ENCODE measurements at regions not wholly inside any gene's neighbourhood (a gene's known extent, or its start where the extent isn't known, plus 50 kb on each side); places are given as distances from the start of the nearest gene placed in this dataset.

- H3K9me3 ChIP-seq (replicated peaks; ENCODE audit: control insufficient read depth, low read depth, low read length): no peaks in the 10 kb centered on the region
- peaks cover 7% of the 10 kb centered on the region for H3K4me1 ChIP-seq (ENCODE audit: control insufficient read depth, insufficient read depth, low read length)
- WGBS (ENCODE audit: insufficient coverage): no CpG with 5 or more reads among the region's 4 CpGs
- no peaks in the 10 kb centered on the region for H3K36me3 ChIP-seq (ENCODE audit: control insufficient read depth, insufficient read depth, low read length)
- H3K27me3 ChIP-seq (ENCODE audit: control insufficient read depth, insufficient read depth, low read length): no peaks in the 10 kb centered on the region
- DNase-seq: peak; percentile 56
- no peak overlapping the region for H3K27ac ChIP-seq (ENCODE audit: low read length)
- H3K4me3 ChIP-seq (ENCODE audit: low read length): no peak overlapping the region
Measured at GRCh38 chr4:140249351-140249750, 95.4 kb upstream of the MAML3 start.

DNA sequence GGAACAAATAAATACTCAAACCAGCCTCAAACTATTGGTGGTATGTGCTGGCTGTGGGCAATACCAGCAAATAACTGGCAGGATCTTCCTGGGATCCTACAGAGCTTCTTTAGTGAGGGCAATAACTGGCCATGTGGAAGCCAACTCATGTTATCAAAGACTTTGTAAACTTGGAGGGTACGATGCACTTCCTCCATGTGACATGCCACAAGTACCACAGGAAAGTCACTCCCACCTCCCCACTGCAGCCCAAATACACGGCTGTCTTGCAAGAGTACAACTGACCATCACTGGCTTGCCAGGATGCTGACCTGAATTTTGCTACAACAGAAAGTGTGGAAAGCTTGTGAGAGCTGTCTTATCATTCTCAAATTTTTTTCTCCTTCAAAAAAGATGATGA, 93.3 kb upstream of the MAML3 start:
- Histone ChIP-seq H3K36me3 (ENCODE audit: control insufficient read depth, insufficient read depth, low read length) (no peaks in the 10 kb centered on the region), H3K9me3 (replicated peaks; ENCODE audit: control insufficient read depth, low read depth, low read length) (no peaks in the 10 kb centered on the region), H3K27me3 (ENCODE audit: control insufficient read depth, insufficient read depth, low read length) (no peaks in the 10 kb centered on the region), H3K27ac (ENCODE audit: low read length) (no peak overlapping the region), H3K4me3 (ENCODE audit: low read length) (no peak overlapping the region), H3K4me1 (ENCODE audit: control insufficient read depth, insufficient read depth, low read length) (peaks cover 15% of the 10 kb centered on the region)
- no peak for DNase-seq
- WGBS (ENCODE audit: insufficient coverage): 100% methylated on average over 1 of the region's 2 CpGs

DNA sequence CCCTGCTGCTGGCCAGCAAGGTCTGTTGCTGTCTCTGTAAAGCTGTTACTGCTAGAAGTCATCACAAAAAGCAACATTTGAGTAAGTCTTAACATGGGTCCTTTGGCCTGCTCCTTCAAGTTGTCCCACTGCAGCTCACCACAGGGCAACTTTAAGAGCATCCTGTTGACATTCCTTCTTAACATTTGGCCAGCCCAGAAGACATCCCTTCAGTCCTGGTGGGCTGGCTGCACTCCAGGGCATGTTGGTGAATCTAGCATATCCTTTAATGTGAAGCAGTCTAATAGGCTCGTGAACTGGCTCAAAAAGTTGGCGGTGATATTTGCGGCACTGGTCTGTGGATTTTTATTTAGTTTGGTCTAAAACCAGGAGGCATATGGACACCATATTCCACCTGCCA, 92.2 kb upstream of the MAML3 start:
- Histone ChIP-seq H3K27me3 (ENCODE audit: control insufficient read depth, insufficient read depth, low read length) (no peaks in the 10 kb centered on the region), H3K27ac (ENCODE audit: low read length) (no peak overlapping the region), H3K4me1 (ENCODE audit: control insufficient read depth, insufficient read depth, low read length) (peaks cover 10% of the 10 kb centered on the region), H3K4me3 (ENCODE audit: low read length) (no peak overlapping the region), H3K9me3 (replicated peaks; ENCODE audit: control insufficient read depth, low read depth, low read length) (no peaks in the 10 kb centered on the region), H3K36me3 (ENCODE audit: control insufficient read depth, insufficient read depth, low read length) (no peaks in the 10 kb centered on the region)
- DNase-seq: no peak
- no CpG with 5 or more reads among the region's 3 CpGs for WGBS (ENCODE audit: insufficient coverage)

DNA sequence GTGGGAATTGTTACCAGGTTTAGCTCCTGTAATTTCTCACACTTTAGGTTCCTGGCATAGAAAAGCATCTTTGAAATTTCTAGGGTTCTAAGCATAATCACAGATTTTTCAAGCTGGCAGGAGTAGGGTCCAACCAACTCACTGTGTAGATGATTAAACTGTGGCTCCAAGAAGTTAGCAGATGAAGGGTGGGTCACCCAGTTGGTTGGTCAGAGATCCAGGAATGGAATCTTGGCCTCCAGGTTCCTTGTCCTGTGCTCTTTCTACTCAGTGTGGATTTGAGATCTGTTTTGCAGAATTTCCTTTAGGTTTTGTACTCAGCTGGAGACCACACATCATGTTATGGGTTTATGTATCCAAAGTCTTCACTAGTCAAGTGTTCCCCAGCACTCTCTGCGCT, 90.3 kb upstream of the MAML3 start:
- Histone ChIP-seq H3K4me3 (ENCODE audit: low read length) (no peak overlapping the region), H3K27me3 (ENCODE audit: control insufficient read depth, insufficient read depth, low read length) (no peaks in the 10 kb centered on the region), H3K4me1 (ENCODE audit: control insufficient read depth, insufficient read depth, low read length) (peaks cover 16% of the 10 kb centered on the region), H3K27ac (ENCODE audit: low read length) (no peak overlapping the region), H3K36me3 (ENCODE audit: control insufficient read depth, insufficient read depth, low read length) (no peaks in the 10 kb centered on the region), H3K9me3 (replicated peaks; ENCODE audit: control insufficient read depth, low read depth, low read length) (no peaks in the 10 kb centered on the region)
- WGBS (ENCODE audit: insufficient coverage): 100% methylated on average over 1 of the region's 1 CpG
- DNase-seq: no peak

DNA sequence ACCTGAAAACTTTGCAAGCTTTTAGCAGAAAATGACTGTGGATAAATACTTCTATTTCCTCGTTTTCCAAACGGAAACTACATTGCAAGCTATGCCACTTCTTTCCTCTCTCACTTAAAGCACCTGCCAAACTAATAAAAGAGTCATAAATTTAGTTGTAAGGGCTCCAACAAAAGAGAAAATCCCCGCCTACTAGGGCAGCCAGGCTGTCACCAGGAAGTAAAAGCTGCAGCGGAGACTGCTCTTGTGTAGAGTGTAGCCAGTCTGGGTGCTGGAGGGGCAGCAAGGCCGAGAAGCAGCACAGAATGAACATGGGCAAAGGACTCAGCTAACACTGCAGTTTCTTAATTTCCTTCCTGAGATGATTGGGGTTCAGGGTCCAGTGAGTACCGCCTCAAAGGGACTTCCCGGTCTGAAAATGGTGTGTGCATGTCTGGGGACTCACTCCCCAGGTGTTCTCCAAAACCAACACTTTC, 89.3 kb upstream of the MAML3 start:
- no peaks in the 10 kb centered on the region for H3K36me3 ChIP-seq (ENCODE audit: control insufficient read depth, insufficient read depth, low read length)
- no peak overlapping the region for H3K4me3 ChIP-seq (ENCODE audit: low read length)
- no peaks in the 10 kb centered on the region for H3K9me3 ChIP-seq (replicated peaks; ENCODE audit: control insufficient read depth, low read depth, low read length)
- H3K27ac ChIP-seq (ENCODE audit: low read length): peak overlapping the region; percentile 43
- H3K4me1 ChIP-seq (ENCODE audit: control insufficient read depth, insufficient read depth, low read length): peaks cover 26% of the 10 kb centered on the region
- peak; percentile 66 for DNase-seq
- no peaks in the 10 kb centered on the region for H3K27me3 ChIP-seq (ENCODE audit: control insufficient read depth, insufficient read depth, low read length)
- 55% methylated on average over 4 of the region's 7 CpGs for WGBS (ENCODE audit: insufficient coverage)

DNA sequence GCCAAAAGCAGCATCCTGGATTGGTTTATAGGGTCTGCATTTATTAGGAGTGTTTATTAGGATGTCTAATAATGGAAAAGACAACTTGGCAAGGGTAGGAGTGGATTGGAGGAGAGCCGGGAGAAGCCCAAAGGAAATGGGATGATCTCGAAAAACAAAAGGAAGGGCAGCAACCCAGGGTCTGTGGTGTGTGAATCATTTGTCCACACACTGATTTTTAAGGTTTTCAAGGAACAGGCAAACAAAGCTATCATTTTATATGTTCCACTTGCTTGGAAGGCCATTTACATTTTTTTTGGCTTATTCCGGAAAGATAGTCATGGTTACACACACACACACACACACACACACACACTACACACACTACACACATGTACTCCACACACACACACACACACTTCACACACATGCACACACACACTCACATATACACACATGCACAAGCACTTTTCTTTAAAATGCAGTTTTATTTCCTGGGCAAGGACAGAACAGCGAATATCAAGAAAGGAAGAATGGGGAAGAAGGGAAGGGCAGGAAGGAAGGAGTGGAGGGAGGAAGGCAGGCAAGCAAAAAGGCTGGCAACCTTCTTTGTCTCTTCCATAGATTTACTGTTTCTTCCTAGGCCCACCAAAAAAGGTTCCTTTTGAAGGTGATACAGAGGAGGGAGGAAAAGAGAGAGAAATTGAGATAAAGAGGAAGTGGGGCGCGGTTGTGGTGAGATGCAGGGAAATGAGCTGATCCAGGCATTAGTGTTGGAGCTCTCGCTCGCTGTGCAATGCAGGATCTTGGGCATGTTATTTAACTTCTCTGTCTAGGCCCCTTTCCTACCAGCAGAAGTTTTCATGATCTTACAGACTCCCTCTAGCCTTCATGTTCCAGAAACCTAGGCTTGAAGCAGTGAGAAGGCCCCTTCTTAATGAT, 88.6 kb upstream of the MAML3 start:
- H3K27ac ChIP-seq (ENCODE audit: low read length): peak overlapping the region; percentile 43
- DNase-seq: peak; percentile 34
- 78% methylated on average over 3 of the region's 8 CpGs for WGBS (ENCODE audit: insufficient coverage)
- H3K9me3 ChIP-seq (replicated peaks; ENCODE audit: control insufficient read depth, low read depth, low read length): no peaks in the 10 kb centered on the region
- peaks cover 33% of the 10 kb centered on the region for H3K4me1 ChIP-seq (ENCODE audit: control insufficient read depth, insufficient read depth, low read length)
- no peaks in the 10 kb centered on the region for H3K36me3 ChIP-seq (ENCODE audit: control insufficient read depth, insufficient read depth, low read length)
- no peaks in the 10 kb centered on the region for H3K27me3 ChIP-seq (ENCODE audit: control insufficient read depth, insufficient read depth, low read length)
- no peak overlapping the region for H3K4me3 ChIP-seq (ENCODE audit: low read length)

GRCh38 chr4:140240237-140240636, 86.3 kb upstream of the MAML3 start:
- H3K9me3 ChIP-seq (replicated peaks; ENCODE audit: control insufficient read depth, low read depth, low read length): no peaks in the 10 kb centered on the region
- no peak overlapping the region for H3K27ac ChIP-seq (ENCODE audit: low read length)
- DNase-seq: peak; percentile 45
- no peaks in the 10 kb centered on the region for H3K27me3 ChIP-seq (ENCODE audit: control insufficient read depth, insufficient read depth, low read length)
- WGBS (ENCODE audit: insufficient coverage): no CpG with 5 or more reads among the region's 6 CpGs
- H3K36me3 ChIP-seq (ENCODE audit: control insufficient read depth, insufficient read depth, low read length): no peaks in the 10 kb centered on the region
- no peak overlapping the region for H3K4me3 ChIP-seq (ENCODE audit: low read length)
- peaks cover 45% of the 10 kb centered on the region for H3K4me1 ChIP-seq (ENCODE audit: control insufficient read depth, insufficient read depth, low read length)

DNA sequence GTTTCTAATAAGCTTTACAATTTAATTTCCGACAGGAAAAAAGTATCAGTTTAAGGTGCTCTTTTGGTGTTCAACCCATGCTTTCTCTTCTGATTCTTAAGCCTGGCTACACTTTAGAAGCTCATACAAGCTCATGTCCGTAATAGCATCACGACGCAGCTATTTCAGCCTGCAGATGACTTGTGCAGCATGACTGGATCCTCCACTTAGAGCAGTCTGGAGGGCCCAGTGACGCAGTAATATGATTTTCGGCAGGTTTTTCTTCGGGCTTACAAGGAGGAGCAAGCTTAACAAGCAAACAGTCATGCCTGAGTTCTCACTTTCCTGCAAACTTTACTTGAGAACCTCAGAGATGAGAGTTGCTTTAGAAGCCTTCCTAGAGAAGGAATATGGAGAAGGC, 85.3 kb upstream of the MAML3 start:
- H3K4me1 ChIP-seq (ENCODE audit: control insufficient read depth, insufficient read depth, low read length): peaks cover 49% of the 10 kb centered on the region
- H3K4me3 ChIP-seq (ENCODE audit: low read length): no peak overlapping the region
- no peaks in the 10 kb centered on the region for H3K36me3 ChIP-seq (ENCODE audit: control insufficient read depth, insufficient read depth, low read length)
- no peaks in the 10 kb centered on the region for H3K9me3 ChIP-seq (replicated peaks; ENCODE audit: control insufficient read depth, low read depth, low read length)
- 41% methylated on average over 4 of the region's 7 CpGs for WGBS (ENCODE audit: insufficient coverage)
- H3K27me3 ChIP-seq (ENCODE audit: control insufficient read depth, insufficient read depth, low read length): no peaks in the 10 kb centered on the region
- peak overlapping the region; percentile 87 for H3K27ac ChIP-seq (ENCODE audit: low read length)
- DNase-seq: peak; percentile 43

- Histone ChIP-seq H3K36me3 (ENCODE audit: control insufficient read depth, insufficient read depth, low read length) (no peaks in the 10 kb centered on the region), H3K9me3 (replicated peaks; ENCODE audit: control insufficient read depth, low read depth, low read length) (no peaks in the 10 kb centered on the region), H3K27me3 (ENCODE audit: control insufficient read depth, insufficient read depth, low read length) (no peaks in the 10 kb centered on the region), H3K27ac (ENCODE audit: low read length) (peak overlapping the region; percentile 87), H3K4me3 (ENCODE audit: low read length) (no peak overlapping the region), H3K4me1 (ENCODE audit: control insufficient read depth, insufficient read depth, low read length) (peaks cover 55% of the 10 kb centered on the region)
- WGBS (ENCODE audit: insufficient coverage): 30% methylated on average over 7 of the region's 13 CpGs
- peak; percentile 90 for DNase-seq
Measured at GRCh38 chr4:140238351-140239056, 84.5 kb upstream of the MAML3 start.

- H3K27ac ChIP-seq (ENCODE audit: low read length): peak overlapping the region; percentile 87
- no peaks in the 10 kb centered on the region for H3K36me3 ChIP-seq (ENCODE audit: control insufficient read depth, insufficient read depth, low read length)
- H3K9me3 ChIP-seq (replicated peaks; ENCODE audit: control insufficient read depth, low read depth, low read length): no peaks in the 10 kb centered on the region
- DNase-seq: peak; percentile 94
- H3K4me3 ChIP-seq (ENCODE audit: low read length): no peak overlapping the region
- 6% methylated on average over 11 of the region's 16 CpGs for WGBS (ENCODE audit: insufficient coverage)
- H3K27me3 ChIP-seq (ENCODE audit: control insufficient read depth, insufficient read depth, low read length): no peaks in the 10 kb centered on the region
- H3K4me1 ChIP-seq (ENCODE audit: control insufficient read depth, insufficient read depth, low read length): peaks cover 51% of the 10 kb centered on the region
Measured at GRCh38 chr4:140237616-140238350, 83.8 kb upstream of the MAML3 start.

All from muscle of leg (tissue), 3 donors.